ENCODE measurements at regions not wholly inside any gene's neighbourhood (a gene's known extent, or its start where the extent isn't known, plus 50 kb on each side); places are given as distances from the start of the nearest gene placed in this dataset.

DNA sequence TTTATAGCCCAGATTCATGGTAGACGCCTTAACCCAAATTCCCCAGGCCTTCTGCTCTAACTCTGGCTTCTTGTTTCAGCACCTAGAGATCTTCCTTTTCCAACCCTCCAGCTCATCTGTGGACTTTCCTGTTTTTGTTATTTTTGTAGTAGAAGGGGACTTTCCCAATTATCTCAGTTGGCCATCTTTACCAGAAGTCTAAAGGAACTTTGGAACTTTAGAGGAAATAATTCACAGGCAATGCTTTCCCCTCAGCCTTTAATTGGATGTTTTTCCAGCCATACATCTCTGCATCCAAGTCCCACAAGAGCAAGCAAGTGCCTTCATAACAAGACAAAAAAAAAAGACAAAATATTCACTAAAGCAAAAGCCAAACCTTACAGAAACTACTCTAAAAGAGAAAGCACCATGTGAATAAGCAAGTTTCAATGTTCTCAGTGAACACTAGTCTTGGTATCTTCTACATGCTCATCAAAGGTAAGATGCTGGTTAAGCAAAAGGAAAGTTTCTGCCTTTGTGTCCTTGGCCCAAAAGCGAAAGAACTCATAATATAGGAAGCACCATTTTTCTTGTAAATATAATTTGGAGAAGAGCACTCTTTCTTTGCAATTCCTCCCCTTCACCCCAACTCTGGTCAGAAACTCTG is 377.3 kb downstream of the SETD4 start:
- TF ChIP-seq, protein P1, sequence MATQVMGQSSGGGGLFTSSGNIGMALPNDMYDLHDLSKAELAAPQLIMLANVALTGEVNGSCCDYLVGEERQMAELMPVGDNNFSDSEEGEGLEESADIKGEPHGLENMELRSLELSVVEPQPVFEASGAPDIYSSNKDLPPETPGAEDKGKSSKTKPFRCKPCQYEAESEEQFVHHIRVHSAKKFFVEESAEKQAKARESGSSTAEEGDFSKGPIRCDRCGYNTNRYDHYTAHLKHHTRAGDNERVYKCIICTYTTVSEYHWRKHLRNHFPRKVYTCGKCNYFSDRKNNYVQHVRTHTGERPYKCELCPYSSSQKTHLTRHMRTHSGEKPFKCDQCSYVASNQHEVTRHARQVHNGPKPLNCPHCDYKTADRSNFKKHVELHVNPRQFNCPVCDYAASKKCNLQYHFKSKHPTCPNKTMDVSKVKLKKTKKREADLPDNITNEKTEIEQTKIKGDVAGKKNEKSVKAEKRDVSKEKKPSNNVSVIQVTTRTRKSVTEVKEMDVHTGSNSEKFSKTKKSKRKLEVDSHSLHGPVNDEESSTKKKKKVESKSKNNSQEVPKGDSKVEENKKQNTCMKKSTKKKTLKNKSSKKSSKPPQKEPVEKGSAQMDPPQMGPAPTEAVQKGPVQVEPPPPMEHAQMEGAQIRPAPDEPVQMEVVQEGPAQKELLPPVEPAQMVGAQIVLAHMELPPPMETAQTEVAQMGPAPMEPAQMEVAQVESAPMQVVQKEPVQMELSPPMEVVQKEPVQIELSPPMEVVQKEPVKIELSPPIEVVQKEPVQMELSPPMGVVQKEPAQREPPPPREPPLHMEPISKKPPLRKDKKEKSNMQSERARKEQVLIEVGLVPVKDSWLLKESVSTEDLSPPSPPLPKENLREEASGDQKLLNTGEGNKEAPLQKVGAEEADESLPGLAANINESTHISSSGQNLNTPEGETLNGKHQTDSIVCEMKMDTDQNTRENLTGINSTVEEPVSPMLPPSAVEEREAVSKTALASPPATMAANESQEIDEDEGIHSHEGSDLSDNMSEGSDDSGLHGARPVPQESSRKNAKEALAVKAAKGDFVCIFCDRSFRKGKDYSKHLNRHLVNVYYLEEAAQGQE (IDR thresholded peaks at IDR 0.05; ENCODE audit: low read depth), result no peak
- TF ChIP-seq EP300 (IDR thresholded peaks at IDR 0.05; ENCODE audit: borderline replicate concordance) (no peak), TAF1 (IDR thresholded peaks at IDR 0.05; ENCODE audit: low read depth) (no peak), TCF12 (IDR thresholded peaks at IDR 0.05; ENCODE audit: low read depth) (no peak), FOXM1 (IDR thresholded peaks at IDR 0.05; ENCODE audit: borderline replicate concordance, low read depth) (no peak), RAD21 (IDR thresholded peaks at IDR 0.05; ENCODE audit: low read depth) (no peak)
- TF ChIP-seq, protein P2, sequence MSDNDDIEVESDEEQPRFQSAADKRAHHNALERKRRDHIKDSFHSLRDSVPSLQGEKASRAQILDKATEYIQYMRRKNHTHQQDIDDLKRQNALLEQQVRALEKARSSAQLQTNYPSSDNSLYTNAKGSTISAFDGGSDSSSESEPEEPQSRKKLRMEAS (IDR thresholded peaks at IDR 0.05), result no peak

Measured in Ishikawa (cell line).